Suprapubic skin (tissue), 4 donors: ENCODE measurements at regions not wholly inside any gene's neighbourhood (a gene's known extent, or its start where the extent isn't known, plus 50 kb on each side); places are given as distances from the start of the nearest gene placed in this dataset.

Source experiments
- DNase-seq, 2 donors: peaks; one replicate each; pipeline ENCODE4 v3.0.0-alpha.2; 2019; ENCODE audit warnings: low spot score in 2 of 2
- H3K27ac ChIP-seq: fragments of 200-600 bp; sonication (generic); one replicate; pipeline ENCODE4 v1.5.1; 2019
- H3K27me3 ChIP-seq: fragments of 200-600 bp; sonication (generic); one replicate; pipeline ENCODE4 v1.5.1; 2019
- H3K36me3 ChIP-seq: fragments of 200-600 bp; sonication (generic); one replicate; pipeline ENCODE4 v1.5.1; 2019
- H3K4me1 ChIP-seq: fragments of 200-600 bp; sonication (generic); one replicate; pipeline ENCODE4 v1.5.1; 2019
- H3K4me3 ChIP-seq: fragments of 200-600 bp; sonication (generic); one replicate; pipeline ENCODE4 v1.5.1; 2019; ENCODE audit warnings: mild to moderate bottlenecking
- H3K9me3 ChIP-seq: fragments of 200-600 bp; sonication (generic); one replicate; pipeline ENCODE4 v1.5.1; 2019
- EP300 ChIP-seq: sonication (generic); formaldehyde crosslinking; IDR thresholded peaks from one replicate; pipeline ENCODE4 v1.6.1; 2017; ENCODE audit warnings: antibody characterized with exemption
- POLR2A ChIP-seq, 2 donors: fragments of 450-650 bp; IDR thresholded peaks; one replicate each; pipeline ENCODE4 v1.6.1; 2017; ENCODE audit warnings: antibody characterized with exemption in 2 of 2, mild to moderate bottlenecking in 2 of 2, moderate library complexity in 2 of 2
- POLR2AphosphoS5 ChIP-seq, 3 donors: sonication (generic); formaldehyde crosslinking; IDR thresholded peaks; one replicate each; pipeline ENCODE4 v1.6.1; 2017; ENCODE audit warnings: antibody characterized with exemption in 3 of 3
- WGBS: methylation state at CpG from one replicate; pipeline ENCODE4 v1.1.5; 2018; 5-methylcytosine and 5-hydroxymethylcytosine counted together
- TF ChIP-seq, protein P1 (sequence below), 2 donors: fragments of 200-600 bp in 1 of 2; fragments of 450-650 bp in 1 of 2; sonication (generic) in 1 of 2; IDR thresholded peaks; one replicate each; pipeline ENCODE4 v1.5.1; 2016 to 2019; ENCODE audit warnings: antibody characterized with exemption in 2 of 2, mild to moderate bottlenecking in 1 of 2, moderate library complexity in 1 of 2

DNA sequence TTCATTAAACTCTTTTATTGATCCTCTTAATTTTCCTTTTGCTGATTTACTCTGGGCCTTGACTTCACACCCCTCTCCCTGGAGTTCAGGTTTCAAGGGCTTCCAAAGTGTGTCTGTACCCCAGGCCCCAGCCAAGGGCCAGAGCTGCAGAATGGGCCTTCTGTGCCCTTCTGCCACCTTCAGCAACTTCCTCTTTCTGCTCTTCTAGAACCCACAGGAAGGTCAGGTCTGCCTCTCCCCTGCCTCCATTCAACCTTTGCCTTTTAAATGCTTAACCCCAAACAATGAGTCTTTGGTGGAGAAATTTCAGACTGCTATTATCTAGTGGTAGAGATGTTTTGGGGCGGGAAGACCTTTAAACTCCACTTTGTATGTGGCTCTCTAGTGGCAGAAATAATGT is 63.1 kb downstream of the TSN start:
- 95% methylated on average over 1 of the region's 1 CpG for WGBS

DNA sequence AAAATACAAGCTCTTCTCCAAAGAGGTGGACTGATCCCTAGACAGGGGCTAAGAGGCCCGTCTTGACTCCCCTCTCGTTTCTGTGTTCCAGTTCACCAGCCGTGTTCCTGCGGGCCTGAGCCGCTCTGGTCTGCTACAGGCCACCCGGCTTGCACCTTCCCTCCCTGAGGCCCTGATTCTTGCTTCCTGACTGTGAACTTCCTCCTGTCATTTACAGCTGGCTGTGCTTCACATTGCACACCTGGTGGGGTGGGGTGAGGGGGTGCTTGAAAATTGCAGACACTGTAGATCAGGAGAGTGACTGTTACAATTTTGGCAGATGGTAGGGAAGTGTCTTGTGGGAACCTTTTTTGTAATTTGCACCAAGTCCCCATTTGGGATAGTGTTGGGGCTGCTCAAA is 64.4 kb downstream of the TSN start:
- no peaks in the 10 kb centered on the region for H3K4me1 ChIP-seq
- no peaks in the 10 kb centered on the region for H3K36me3 ChIP-seq
- no peaks in the 10 kb centered on the region for H3K9me3 ChIP-seq
- H3K4me3 ChIP-seq: no peak overlapping the region
- 59% methylated on average over 6 of the region's 6 CpGs for WGBS
- H3K27ac ChIP-seq: no peak overlapping the region
- no peak for DNase-seq
- no peaks in the 10 kb centered on the region for H3K27me3 ChIP-seq
- TF ChIP-seq EP300 (no peak), POLR2A (IDR thresholded peaks at IDR 0.05) (no peak), POLR2AphosphoS5 (IDR thresholded peaks at IDR 0.05) (no peak)
- TF ChIP-seq, protein P1, sequence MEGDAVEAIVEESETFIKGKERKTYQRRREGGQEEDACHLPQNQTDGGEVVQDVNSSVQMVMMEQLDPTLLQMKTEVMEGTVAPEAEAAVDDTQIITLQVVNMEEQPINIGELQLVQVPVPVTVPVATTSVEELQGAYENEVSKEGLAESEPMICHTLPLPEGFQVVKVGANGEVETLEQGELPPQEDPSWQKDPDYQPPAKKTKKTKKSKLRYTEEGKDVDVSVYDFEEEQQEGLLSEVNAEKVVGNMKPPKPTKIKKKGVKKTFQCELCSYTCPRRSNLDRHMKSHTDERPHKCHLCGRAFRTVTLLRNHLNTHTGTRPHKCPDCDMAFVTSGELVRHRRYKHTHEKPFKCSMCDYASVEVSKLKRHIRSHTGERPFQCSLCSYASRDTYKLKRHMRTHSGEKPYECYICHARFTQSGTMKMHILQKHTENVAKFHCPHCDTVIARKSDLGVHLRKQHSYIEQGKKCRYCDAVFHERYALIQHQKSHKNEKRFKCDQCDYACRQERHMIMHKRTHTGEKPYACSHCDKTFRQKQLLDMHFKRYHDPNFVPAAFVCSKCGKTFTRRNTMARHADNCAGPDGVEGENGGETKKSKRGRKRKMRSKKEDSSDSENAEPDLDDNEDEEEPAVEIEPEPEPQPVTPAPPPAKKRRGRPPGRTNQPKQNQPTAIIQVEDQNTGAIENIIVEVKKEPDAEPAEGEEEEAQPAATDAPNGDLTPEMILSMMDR (IDR thresholded peaks at IDR 0.05): no peak

More for the DNA sequence above, 63.1 kb downstream of the TSN start:
- H3K4me1 ChIP-seq: no peaks in the 10 kb centered on the region
- no peaks in the 10 kb centered on the region for H3K27me3 ChIP-seq
- TF ChIP-seq, protein P1 (IDR thresholded peaks at IDR 0.05): no peak
- no peak for TF ChIP-seq POLR2A (IDR thresholded peaks at IDR 0.05)
- DNase-seq: no peak
- H3K36me3 ChIP-seq: no peaks in the 10 kb centered on the region
- H3K9me3 ChIP-seq: no peaks in the 10 kb centered on the region
- no peak overlapping the region for H3K27ac ChIP-seq
- H3K4me3 ChIP-seq: no peak overlapping the region

DNA sequence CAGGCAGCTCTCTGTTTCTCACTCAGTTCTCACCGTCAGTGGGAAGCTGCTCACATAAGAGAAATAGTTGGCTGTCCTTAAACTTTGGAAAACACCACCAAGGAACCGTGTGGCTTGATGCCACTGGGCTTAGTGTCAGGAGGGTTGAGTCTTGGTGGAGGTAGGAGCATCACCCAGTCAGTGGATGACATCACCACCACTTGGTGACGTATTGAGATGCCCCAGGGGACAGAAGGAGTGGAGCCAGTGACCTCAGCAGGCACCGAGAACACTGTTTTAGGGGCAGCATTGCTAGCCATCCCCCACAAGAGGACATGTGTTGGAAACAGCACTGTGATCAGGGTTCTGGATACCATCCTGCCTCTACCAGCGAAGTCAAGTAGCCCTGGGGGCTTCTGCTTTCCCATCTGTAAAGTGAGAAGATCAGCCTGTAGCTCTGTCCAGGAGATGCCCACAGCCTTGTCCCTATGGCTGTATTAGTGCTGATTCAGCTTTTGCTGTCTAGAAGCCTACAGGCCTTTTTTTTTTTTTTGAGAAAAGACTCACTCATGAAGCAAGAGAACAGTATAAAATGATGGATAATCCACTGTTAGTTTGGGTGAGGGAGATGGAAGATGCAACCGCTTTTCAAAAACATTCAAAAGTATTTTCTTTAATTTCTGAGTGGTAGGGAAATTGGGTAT is 66.2 kb downstream of the TSN start:
- Histone ChIP-seq H3K27me3 (no peaks in the 10 kb centered on the region), H3K27ac (no peak overlapping the region), H3K4me3 (no peak overlapping the region), H3K9me3 (no peaks in the 10 kb centered on the region), H3K4me1 (no peaks in the 10 kb centered on the region), H3K36me3 (no peaks in the 10 kb centered on the region)
- TF ChIP-seq, protein P1 (IDR thresholded peaks at IDR 0.05): no peak
- 59% methylated on average over 6 of the region's 6 CpGs for WGBS
- no peak for DNase-seq

DNA sequence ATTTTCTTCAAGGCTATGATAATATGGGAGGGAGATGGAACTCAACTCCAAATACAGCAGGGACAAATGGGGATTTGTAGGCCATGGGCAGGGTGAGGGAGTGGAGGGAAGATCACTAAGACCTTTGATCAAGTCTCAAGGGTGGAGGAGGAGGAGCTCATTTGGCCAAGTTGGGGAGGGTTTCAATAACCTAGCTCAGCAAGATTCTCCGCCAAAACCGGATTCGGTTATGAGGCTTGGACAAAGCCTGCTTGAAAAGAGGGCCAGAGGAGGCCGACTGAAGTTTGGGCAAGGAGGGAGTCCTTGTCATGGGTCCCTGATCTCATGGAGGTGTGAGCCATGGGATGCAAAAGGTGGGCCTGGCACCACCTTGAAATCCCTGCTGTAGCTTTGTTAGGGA is 68.8 kb downstream of the TSN start:
- Histone ChIP-seq H3K4me1 (no peaks in the 10 kb centered on the region), H3K4me3 (no peak overlapping the region), H3K27me3 (no peaks in the 10 kb centered on the region), H3K27ac (no peak overlapping the region), H3K36me3 (no peaks in the 10 kb centered on the region), H3K9me3 (no peaks in the 10 kb centered on the region)
- no peak for DNase-seq
- TF ChIP-seq POLR2AphosphoS5 (IDR thresholded peaks at IDR 0.05) (no peak), POLR2A (IDR thresholded peaks at IDR 0.05) (no peak), EP300 (no peak)
- TF ChIP-seq, protein P1 (IDR thresholded peaks at IDR 0.05): no peak
- 91% methylated on average over 4 of the region's 4 CpGs for WGBS

DNA sequence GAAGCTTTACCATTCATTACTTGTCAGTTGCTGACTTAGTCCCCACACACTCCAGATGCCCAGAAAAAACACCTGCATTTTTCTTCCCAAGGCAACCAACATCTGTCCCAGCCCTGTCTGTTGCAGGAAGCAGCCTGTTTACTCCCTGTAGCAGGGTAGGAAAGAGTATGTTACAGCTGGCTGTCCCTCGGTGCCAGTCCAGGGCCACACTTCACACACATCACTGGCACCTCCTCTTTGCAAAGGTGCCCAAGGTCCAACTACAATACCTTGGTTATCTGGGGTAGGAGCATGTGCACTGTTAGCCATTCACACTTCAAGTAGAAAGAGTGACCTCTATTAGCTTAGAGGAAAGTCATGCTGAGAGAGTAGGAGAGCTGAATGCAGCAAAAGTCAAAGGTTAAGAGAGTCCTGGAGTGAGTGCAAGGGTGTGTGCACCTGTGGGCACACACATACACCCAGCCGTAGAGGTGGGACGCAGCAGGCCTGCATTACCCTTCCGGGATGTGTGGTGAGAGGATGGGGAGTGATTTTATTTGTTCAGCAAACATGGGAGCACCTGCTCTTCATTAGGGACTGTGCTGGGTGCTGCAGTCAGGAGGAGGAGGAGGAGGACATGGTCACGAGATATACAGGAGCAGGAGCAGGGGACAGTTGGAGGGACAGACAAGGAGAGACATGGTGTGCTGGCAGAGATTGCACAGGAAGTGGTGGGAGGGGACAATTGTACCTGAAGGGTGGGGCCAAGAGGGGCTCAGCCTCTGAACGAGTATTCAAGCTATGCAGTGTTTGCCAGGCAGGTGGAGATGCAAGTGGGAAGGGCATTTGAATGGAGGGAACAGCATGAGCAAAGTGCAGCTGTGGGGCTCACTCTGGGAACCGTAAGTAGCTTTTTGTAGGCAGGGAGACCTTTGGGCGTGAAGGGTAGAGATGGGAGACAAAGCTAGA is 69.8 kb downstream of the TSN start:
- no peaks in the 10 kb centered on the region for H3K4me1 ChIP-seq
- no peaks in the 10 kb centered on the region for H3K9me3 ChIP-seq
- H3K27me3 ChIP-seq: no peaks in the 10 kb centered on the region
- H3K4me3 ChIP-seq: no peak overlapping the region
- WGBS: 76% methylated on average over 8 of the region's 8 CpGs
- H3K36me3 ChIP-seq: no peaks in the 10 kb centered on the region
- H3K27ac ChIP-seq: no peak overlapping the region
- DNase-seq: no peak
- TF ChIP-seq POLR2AphosphoS5 (IDR thresholded peaks at IDR 0.05): no peak
- TF ChIP-seq, protein P1 (IDR thresholded peaks at IDR 0.05): no peak
- TF ChIP-seq EP300: no peak
- no peak for TF ChIP-seq POLR2A (IDR thresholded peaks at IDR 0.05)
